Loucy (cell line): ENCODE measurements at regions not wholly inside any gene's neighbourhood (a gene's known extent, or its start where the extent isn't known, plus 50 kb on each side); places are given as distances from the start of the nearest gene placed in this dataset.

ENCODE experiments used
- H2AFZ ChIP-seq: fragments of 200-600 bp; sonication (generic); 2 replicates; pipeline ENCODE4 v1.6.0; 2016; ENCODE audit warnings: antibody characterized with exemption, mild to moderate bottlenecking, low read length, moderate library complexity
- H3F3A ChIP-seq: fragments of 200-600 bp; 2 replicates; pipeline ENCODE4 v1.6.0; 2016; ENCODE audit warnings: antibody characterized with exemption, low read depth, mild to moderate bottlenecking
- H3K27me3 ChIP-seq: fragments of 200-600 bp; sonication (generic); 2 replicates; pipeline ENCODE4 v1.6.1; 2014; ENCODE audit warnings: low read length, mild to moderate bottlenecking; ENCODE audit not compliant: insufficient read depth, poor library complexity, severe bottlenecking
- H3K36me3 ChIP-seq: fragments of 200-600 bp; sonication (generic); 2 replicates; pipeline ENCODE4 v1.6.1; 2016; ENCODE audit warnings: low read length; ENCODE audit not compliant: insufficient read depth
- H3K4me1 ChIP-seq: fragments of 200-600 bp; sonication (generic); 2 replicates; pipeline ENCODE4 v1.5.1; 2014; ENCODE audit warnings: low read length, mild to moderate bottlenecking; ENCODE audit not compliant: insufficient read depth, poor library complexity, severe bottlenecking
- H3K4me2 ChIP-seq: fragments of 200-600 bp; sonication (generic); 2 replicates; pipeline ENCODE4 v1.6.0; 2014; ENCODE audit warnings: antibody characterized with exemption, low read length, low read depth, mild to moderate bottlenecking; ENCODE audit not compliant: poor library complexity, severe bottlenecking
- H3K4me3 ChIP-seq: fragments of 200-600 bp; sonication (generic); 2 replicates; pipeline ENCODE4 v1.5.1; 2014; ENCODE audit warnings: low read length, mild to moderate bottlenecking, mixed read lengths; ENCODE audit not compliant: poor library complexity, severe bottlenecking
- H3K79me2 ChIP-seq: fragments of 200-600 bp; sonication (generic); 2 replicates; pipeline ENCODE4 v1.6.1; 2014; ENCODE audit warnings: low read length; ENCODE audit not compliant: insufficient read depth
- H3K9ac ChIP-seq: fragments of 200-600 bp; sonication (generic); 2 replicates; pipeline ENCODE4 v1.6.0; 2014; ENCODE audit warnings: mild to moderate bottlenecking, low read depth, low read length, moderate library complexity; ENCODE audit not compliant: poor library complexity, severe bottlenecking
- H3K9me2 ChIP-seq: fragments of 200-600 bp; sonication (generic); replicated peaks from 2 replicates; pipeline ENCODE4 v1.6.1; 2016; ENCODE audit warnings: low read depth, low read length, mixed read lengths
- H3K9me3 ChIP-seq: fragments of 200-600 bp; sonication (generic); 2 replicates; pipeline ENCODE4 v1.6.1; 2014; ENCODE audit warnings: mild to moderate bottlenecking, antibody characterized with exemption, low read length, low read depth; ENCODE audit not compliant: insufficient read depth
- H4K20me1 ChIP-seq: fragments of 200-600 bp; sonication (generic); 2 replicates; pipeline ENCODE4 v1.6.0; 2014; ENCODE audit warnings: antibody characterized with exemption, low read length, mild to moderate bottlenecking; ENCODE audit not compliant: insufficient read depth, poor library complexity, severe bottlenecking
- EZH2phosphoT487 ChIP-seq: fragments of 200-600 bp; IDR thresholded peaks from 2 replicates; pipeline ENCODE4 v1.6.1; 2018; ENCODE audit warnings: antibody characterized with exemption, mild to moderate bottlenecking, moderate library complexity, borderline replicate concordance
- TF ChIP-seq, protein P1 (sequence below): fragments of 200-600 bp; sonication (generic); conservative IDR thresholded peaks from 2 replicates; pipeline ENCODE4 v1.5.1; 2014; ENCODE audit warnings: mild to moderate bottlenecking, antibody characterized with exemption, low read length

GRCh38 chr2:20145497-20146193 is 79.3 kb downstream of the SDC1 start:
- Histone ChIP-seq H3K4me1 (peaks cover 20% of the 10 kb centered on the region), H3K9ac (no peak overlapping the region), H2AFZ (no peak overlapping the region), H3K36me3 (no peaks in the 10 kb centered on the region), H3K9me2 (no peaks in the 10 kb centered on the region), H3F3A (no peaks in the 10 kb centered on the region), H3K79me2 (no peaks in the 10 kb centered on the region), H4K20me1 (no peaks in the 10 kb centered on the region), H3K4me2 (no peak overlapping the region), H3K9me3 (no peaks in the 10 kb centered on the region), H3K27me3 (no peaks in the 10 kb centered on the region), H3K4me3 (no peak overlapping the region)
- TF ChIP-seq, protein P1, sequence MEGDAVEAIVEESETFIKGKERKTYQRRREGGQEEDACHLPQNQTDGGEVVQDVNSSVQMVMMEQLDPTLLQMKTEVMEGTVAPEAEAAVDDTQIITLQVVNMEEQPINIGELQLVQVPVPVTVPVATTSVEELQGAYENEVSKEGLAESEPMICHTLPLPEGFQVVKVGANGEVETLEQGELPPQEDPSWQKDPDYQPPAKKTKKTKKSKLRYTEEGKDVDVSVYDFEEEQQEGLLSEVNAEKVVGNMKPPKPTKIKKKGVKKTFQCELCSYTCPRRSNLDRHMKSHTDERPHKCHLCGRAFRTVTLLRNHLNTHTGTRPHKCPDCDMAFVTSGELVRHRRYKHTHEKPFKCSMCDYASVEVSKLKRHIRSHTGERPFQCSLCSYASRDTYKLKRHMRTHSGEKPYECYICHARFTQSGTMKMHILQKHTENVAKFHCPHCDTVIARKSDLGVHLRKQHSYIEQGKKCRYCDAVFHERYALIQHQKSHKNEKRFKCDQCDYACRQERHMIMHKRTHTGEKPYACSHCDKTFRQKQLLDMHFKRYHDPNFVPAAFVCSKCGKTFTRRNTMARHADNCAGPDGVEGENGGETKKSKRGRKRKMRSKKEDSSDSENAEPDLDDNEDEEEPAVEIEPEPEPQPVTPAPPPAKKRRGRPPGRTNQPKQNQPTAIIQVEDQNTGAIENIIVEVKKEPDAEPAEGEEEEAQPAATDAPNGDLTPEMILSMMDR = no peak
- no peak for TF ChIP-seq EZH2phosphoT487

DNA sequence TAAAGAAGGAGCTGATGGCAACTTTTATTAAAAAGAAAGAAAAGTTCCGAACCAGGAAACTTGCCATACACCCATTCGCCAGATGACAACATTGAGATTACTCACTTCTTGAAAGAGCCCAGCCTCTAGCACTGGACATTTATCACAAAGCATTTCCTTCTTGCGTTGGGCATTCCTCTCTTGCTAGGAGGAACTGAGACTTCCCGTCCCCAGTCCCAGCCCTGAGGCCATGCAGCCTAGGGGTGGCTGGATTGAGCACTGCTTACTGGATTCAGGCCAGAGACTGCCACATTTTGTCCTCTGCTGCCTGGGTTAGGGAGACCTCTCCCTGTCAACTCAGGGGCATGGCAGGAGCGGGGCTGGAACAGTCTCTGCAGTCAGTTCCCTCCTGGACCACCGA is 80.1 kb downstream of the SDC1 start:
- no peaks in the 10 kb centered on the region for H3K79me2 ChIP-seq
- H3K9me2 ChIP-seq = no peaks in the 10 kb centered on the region
- H3K4me2 ChIP-seq = no peak overlapping the region
- no peaks in the 10 kb centered on the region for H3K36me3 ChIP-seq
- H3K9ac ChIP-seq = no peak overlapping the region
- no peaks in the 10 kb centered on the region for H3F3A ChIP-seq
- no peaks in the 10 kb centered on the region for H4K20me1 ChIP-seq
- peaks cover 17% of the 10 kb centered on the region for H3K4me1 ChIP-seq
- H2AFZ ChIP-seq = no peak overlapping the region
- no peaks in the 10 kb centered on the region for H3K9me3 ChIP-seq
- H3K4me3 ChIP-seq = no peak overlapping the region
- no peaks in the 10 kb centered on the region for H3K27me3 ChIP-seq
- no peak for TF ChIP-seq EZH2phosphoT487
- TF ChIP-seq, protein P1 = no peak

DNA sequence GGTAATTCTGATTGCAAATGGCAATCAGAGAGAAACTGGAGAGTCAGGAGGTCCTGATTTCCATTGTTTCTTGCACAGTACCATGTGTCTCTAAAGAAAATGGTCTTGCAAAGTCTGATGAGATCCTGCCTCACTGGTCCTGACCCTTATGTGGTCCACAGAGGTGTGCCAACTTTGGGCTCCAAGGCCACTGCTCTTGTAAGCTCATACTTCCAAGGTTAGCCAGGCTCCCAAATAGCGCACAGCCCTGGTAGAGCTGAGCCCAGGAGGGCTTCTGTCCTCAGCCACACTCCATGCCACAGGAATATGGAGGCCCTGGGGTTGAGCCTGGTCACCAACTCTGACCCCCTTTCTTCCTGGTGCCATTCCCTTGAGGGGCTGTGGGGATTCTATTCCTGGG is 80.7 kb downstream of the SDC1 start:
- TF ChIP-seq, protein P1 = no peak
- no peak for TF ChIP-seq EZH2phosphoT487
- Histone ChIP-seq H3K36me3 (no peaks in the 10 kb centered on the region), H3K4me3 (no peak overlapping the region), H3K9me2 (no peaks in the 10 kb centered on the region), H3F3A (no peaks in the 10 kb centered on the region), H3K4me2 (no peak overlapping the region), H3K9me3 (no peaks in the 10 kb centered on the region), H2AFZ (no peak overlapping the region), H3K27me3 (no peaks in the 10 kb centered on the region), H3K79me2 (no peaks in the 10 kb centered on the region), H3K4me1 (peaks cover 11% of the 10 kb centered on the region), H4K20me1 (no peaks in the 10 kb centered on the region), H3K9ac (no peak overlapping the region)
